ENCODE measurements at regions not wholly inside any gene's neighbourhood (a gene's known extent, or its start where the extent isn't known, plus 50 kb on each side); places are given as distances from the start of the nearest gene placed in this dataset.

DNA sequence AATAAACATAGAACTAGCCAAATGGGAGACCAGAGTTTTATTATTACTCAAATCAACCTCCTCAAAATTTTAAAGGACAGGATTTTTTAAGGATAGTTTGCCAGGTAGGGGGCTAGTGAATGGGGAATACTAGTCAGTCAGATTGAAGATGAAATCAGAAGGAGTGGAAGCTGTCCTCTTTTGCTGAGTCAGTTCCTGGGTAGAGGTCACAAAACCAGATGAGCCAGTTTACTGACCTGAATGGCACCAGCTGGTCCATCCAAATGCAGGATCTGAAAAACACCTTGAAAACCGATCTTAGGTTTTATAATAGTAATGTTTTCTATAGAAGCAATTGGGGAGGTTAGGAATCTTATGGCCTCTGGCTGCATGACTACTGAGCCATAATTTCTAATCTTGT lies 558.2 kb downstream of the PKHD1 start (continued):
- TF ChIP-seq, protein P1, sequence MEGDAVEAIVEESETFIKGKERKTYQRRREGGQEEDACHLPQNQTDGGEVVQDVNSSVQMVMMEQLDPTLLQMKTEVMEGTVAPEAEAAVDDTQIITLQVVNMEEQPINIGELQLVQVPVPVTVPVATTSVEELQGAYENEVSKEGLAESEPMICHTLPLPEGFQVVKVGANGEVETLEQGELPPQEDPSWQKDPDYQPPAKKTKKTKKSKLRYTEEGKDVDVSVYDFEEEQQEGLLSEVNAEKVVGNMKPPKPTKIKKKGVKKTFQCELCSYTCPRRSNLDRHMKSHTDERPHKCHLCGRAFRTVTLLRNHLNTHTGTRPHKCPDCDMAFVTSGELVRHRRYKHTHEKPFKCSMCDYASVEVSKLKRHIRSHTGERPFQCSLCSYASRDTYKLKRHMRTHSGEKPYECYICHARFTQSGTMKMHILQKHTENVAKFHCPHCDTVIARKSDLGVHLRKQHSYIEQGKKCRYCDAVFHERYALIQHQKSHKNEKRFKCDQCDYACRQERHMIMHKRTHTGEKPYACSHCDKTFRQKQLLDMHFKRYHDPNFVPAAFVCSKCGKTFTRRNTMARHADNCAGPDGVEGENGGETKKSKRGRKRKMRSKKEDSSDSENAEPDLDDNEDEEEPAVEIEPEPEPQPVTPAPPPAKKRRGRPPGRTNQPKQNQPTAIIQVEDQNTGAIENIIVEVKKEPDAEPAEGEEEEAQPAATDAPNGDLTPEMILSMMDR (conservative IDR thresholded peaks at IDR 0.05; ENCODE audit: low read depth in 2 of 2) = no peak
- TF ChIP-seq STAT1 (IDR thresholded peaks at IDR 0.05; ENCODE audit: unreplicated experiment) (no peak), POLR2AphosphoS5 (IDR thresholded peaks at IDR 0.05; ENCODE audit: low read depth) (no peak)

DNA sequence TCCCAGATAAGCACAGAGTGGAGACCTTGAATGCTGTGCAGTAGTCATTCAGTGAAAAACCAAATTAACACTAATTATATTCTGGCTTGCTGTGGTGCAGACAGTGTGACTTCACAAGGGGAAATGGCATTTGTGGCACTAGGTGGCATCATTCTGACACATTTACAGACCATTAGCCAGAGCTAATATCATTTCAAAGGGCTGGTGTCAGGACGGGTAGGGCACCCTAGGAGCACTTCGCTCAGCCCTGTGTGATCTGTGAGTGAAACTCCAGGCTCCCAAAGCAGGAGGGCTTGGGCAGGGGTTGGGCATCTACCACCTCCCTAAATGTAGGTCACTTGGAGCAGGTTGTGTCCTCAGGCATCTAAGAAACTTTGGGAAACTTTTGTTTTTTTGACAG lies 555.8 kb downstream of the PKHD1 start:
- H3K27me3 Mint-ChIP-seq (ENCODE audit: insufficient read depth, low read depth, poor library complexity) = no peaks in the 10 kb centered on the region
- no peak overlapping the region for H3K4me3 Mint-ChIP-seq
- no peak overlapping the region for H3K4me2 ChIP-seq
- H3K4me3 ChIP-seq = no peak overlapping the region
- H3K79me2 ChIP-seq (replicated peaks; ENCODE audit: insufficient read depth) = no peaks in the 10 kb centered on the region
- H2AFZ ChIP-seq = peak overlapping the region; percentile 38; the same call in 1 of the 2 replicates
- H3K27ac Mint-ChIP-seq = 0 out of 2 replicates have a peak overlapping the region, but pooled peaks have one; percentile 61
- H3K36me3 Mint-ChIP-seq (ENCODE audit: low read depth) = no peaks in the 10 kb centered on the region; the same call in 2 of the 3 replicates
- H3K9me3 Mint-ChIP-seq = no peaks in the 10 kb centered on the region; the same call in 2 of the 3 replicates
- no peaks in the 10 kb centered on the region for H3F3A ChIP-seq (replicated peaks; ENCODE audit: low read depth)
- H3K9me2 ChIP-seq (ENCODE audit: insufficient read depth) = peaks cover 6% of the 10 kb centered on the region; the same call in 1 of the 2 replicates
- peaks cover 12% of the 10 kb centered on the region for H3K4me1 ChIP-seq (ENCODE audit: insufficient read depth)
- ATAC-seq (peak; percentile 56), DNase-seq (ENCODE audit: low spot score) (no peak)
- H3K27ac ChIP-seq (ENCODE audit: low read depth) = no peak overlapping the region
- H3K27me3 ChIP-seq (ENCODE audit: insufficient read depth) = no peaks in the 10 kb centered on the region
- H4K20me1 ChIP-seq (replicated peaks; ENCODE audit: insufficient read depth) = no peaks in the 10 kb centered on the region
- TF ChIP-seq, protein P1 (conservative IDR thresholded peaks at IDR 0.05; ENCODE audit: low read depth in 2 of 2) = peak; percentile 29 to 50; a peak in 3 of 4 replicates
- TF ChIP-seq CREB1 (CRISPR knock-in tag; IDR thresholded peaks at IDR 0.05; ENCODE audit: low read depth) = no peak
- no peaks in the 10 kb centered on the region for H3K36me3 ChIP-seq (ENCODE audit: insufficient read depth)
- peaks cover 31% of the 10 kb centered on the region for H3K4me1 Mint-ChIP-seq

DNA sequence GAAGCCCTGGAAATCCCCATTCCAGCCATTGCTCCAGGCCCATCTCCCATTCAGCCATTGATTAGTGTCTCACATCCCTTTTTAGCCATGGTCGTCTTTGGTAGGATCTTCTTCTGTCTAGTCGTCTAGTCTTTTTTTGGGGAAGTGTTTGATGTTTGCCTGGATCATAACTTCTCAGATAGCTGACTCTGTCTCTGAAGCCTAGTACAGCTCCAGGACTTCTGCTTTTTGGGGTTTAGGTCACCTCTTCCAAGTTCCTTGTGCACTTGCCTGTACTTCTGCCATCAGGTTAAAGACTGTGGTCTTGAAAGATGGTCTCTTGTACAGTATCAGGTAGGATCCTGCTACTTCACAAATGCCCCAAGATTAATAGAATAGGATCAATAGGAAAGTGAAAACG lies 553.5 kb downstream of the PKHD1 start:
- DNase-seq (ENCODE audit: low spot score) (no peak), ATAC-seq (no peak)
- no peak overlapping the region for H3K4me3 Mint-ChIP-seq
- H3K36me3 ChIP-seq (ENCODE audit: insufficient read depth) = no peaks in the 10 kb centered on the region
- H3K4me1 ChIP-seq (ENCODE audit: insufficient read depth) = peaks cover 12% of the 10 kb centered on the region
- H2AFZ ChIP-seq = no peak overlapping the region
- no peaks in the 10 kb centered on the region for H4K20me1 ChIP-seq (replicated peaks; ENCODE audit: insufficient read depth)
- H3K79me2 ChIP-seq (replicated peaks; ENCODE audit: insufficient read depth) = no peaks in the 10 kb centered on the region
- no peak overlapping the region for H3K27ac ChIP-seq (ENCODE audit: low read depth)
- no peak overlapping the region for H3K27ac Mint-ChIP-seq
- no peak overlapping the region for H3K4me3 ChIP-seq
- H3K9me2 ChIP-seq (ENCODE audit: insufficient read depth) = peaks cover 6% of the 10 kb centered on the region; the same call in 1 of the 2 replicates
- no peaks in the 10 kb centered on the region for H3K36me3 Mint-ChIP-seq (ENCODE audit: low read depth)
- peaks cover 26% of the 10 kb centered on the region for H3K4me1 Mint-ChIP-seq
- H3K27me3 Mint-ChIP-seq (ENCODE audit: insufficient read depth, low read depth, poor library complexity) = no peaks in the 10 kb centered on the region
- H3K27me3 ChIP-seq (ENCODE audit: insufficient read depth) = no peaks in the 10 kb centered on the region
- H3K9me3 Mint-ChIP-seq = no peaks in the 10 kb centered on the region
- no peak overlapping the region for H3K4me2 ChIP-seq
- H3F3A ChIP-seq (replicated peaks; ENCODE audit: low read depth) = no peaks in the 10 kb centered on the region
- TF ChIP-seq, protein P2, sequence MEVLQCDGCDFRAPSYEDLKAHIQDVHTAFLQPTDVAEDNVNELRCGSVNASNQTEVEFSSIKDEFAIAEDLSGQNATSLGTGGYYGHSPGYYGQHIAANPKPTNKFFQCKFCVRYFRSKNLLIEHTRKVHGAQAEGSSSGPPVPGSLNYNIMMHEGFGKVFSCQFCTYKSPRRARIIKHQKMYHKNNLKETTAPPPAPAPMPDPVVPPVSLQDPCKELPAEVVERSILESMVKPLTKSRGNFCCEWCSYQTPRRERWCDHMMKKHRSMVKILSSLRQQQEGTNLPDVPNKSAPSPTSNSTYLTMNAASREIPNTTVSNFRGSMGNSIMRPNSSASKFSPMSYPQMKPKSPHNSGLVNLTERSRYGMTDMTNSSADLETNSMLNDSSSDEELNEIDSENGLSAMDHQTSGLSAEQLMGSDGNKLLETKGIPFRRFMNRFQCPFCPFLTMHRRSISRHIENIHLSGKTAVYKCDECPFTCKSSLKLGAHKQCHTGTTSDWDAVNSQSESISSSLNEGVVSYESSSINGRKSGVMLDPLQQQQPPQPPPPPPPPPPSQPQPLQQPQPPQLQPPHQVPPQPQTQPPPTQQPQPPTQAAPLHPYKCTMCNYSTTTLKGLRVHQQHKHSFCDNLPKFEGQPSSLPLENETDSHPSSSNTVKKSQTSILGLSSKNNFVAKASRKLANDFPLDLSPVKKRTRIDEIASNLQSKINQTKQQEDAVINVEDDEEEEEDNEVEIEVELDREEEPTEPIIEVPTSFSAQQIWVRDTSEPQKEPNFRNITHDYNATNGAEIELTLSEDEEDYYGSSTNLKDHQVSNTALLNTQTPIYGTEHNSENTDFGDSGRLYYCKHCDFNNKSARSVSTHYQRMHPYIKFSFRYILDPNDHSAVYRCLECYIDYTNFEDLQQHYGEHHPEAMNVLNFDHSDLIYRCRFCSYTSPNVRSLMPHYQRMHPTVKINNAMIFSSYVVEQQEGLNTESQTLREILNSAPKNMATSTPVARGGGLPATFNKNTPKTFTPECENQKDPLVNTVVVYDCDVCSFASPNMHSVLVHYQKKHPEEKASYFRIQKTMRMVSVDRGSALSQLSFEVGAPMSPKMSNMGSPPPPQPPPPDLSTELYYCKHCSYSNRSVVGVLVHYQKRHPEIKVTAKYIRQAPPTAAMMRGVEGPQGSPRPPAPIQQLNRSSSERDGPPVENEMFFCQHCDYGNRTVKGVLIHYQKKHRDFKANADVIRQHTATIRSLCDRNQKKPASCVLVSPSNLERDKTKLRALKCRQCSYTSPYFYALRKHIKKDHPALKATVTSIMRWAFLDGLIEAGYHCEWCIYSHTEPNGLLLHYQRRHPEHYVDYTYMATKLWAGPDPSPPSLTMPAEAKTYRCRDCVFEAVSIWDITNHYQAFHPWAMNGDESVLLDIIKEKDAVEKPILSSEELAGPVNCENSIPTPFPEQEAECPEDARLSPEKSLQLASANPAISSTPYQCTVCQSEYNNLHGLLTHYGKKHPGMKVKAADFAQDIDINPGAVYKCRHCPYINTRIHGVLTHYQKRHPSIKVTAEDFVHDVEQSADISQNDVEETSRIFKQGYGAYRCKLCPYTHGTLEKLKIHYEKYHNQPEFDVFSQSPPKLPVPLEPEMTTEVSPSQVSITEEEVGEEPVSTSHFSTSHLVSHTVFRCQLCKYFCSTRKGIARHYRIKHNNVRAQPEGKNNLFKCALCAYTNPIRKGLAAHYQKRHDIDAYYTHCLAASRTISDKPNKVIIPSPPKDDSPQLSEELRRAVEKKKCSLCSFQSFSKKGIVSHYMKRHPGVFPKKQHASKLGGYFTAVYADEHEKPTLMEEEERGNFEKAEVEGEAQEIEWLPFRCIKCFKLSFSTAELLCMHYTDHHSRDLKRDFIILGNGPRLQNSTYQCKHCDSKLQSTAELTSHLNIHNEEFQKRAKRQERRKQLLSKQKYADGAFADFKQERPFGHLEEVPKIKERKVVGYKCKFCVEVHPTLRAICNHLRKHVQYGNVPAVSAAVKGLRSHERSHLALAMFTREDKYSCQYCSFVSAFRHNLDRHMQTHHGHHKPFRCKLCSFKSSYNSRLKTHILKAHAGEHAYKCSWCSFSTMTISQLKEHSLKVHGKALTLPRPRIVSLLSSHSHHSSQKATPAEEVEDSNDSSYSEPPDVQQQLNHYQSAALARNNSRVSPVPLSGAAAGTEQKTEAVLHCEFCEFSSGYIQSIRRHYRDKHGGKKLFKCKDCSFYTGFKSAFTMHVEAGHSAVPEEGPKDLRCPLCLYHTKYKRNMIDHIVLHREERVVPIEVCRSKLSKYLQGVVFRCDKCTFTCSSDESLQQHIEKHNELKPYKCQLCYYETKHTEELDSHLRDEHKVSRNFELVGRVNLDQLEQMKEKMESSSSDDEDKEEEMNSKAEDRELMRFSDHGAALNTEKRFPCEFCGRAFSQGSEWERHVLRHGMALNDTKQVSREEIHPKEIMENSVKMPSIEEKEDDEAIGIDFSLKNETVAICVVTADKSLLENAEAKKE (CRISPR knock-in tag; IDR thresholded peaks at IDR 0.05) = no peak
- TF ChIP-seq CREB1 (CRISPR knock-in tag; IDR thresholded peaks at IDR 0.05; ENCODE audit: low read depth) (no peak), JUNB (IDR thresholded peaks at IDR 0.05; ENCODE audit: unreplicated experiment) (no peak), POLR2AphosphoS5 (IDR thresholded peaks at IDR 0.05; ENCODE audit: low read depth) (no peak)
- TF ChIP-seq, protein P1 (conservative IDR thresholded peaks at IDR 0.05; ENCODE audit: low read depth in 2 of 2) = no peak
